PC-9 (cell line): ENCODE measurements at regions not wholly inside any gene's neighbourhood (a gene's known extent, or its start where the extent isn't known, plus 50 kb on each side); places are given as distances from the start of the nearest gene placed in this dataset.

Experiments used
- BruUV-seq: library from RNA; stranded (reverse); fragments of 400-500 nt; replicated peaks from 2 replicates; lab custom pipeline; 2021; lab: Mats Ljungman, UMichigan
- CTCF ChIA-PET: fragments of 300-600 bp; sonication (Branson Sonifier 250); formaldehyde crosslinking; loops from one replicate; lab custom pipeline; 2022; ENCODE audit warnings: antibody characterized with exemption; lab: Charles Lee
- POLR2A ChIA-PET: fragments of 300-600 bp; sonication (Branson Sonifier 250); formaldehyde crosslinking; loops from one replicate; lab custom pipeline; 2022; ENCODE audit warnings: antibody characterized with exemption; ENCODE audit not compliant: unreplicated experiment; lab: Charles Lee
- DNase-seq, 2 experiments: peaks; one replicate each; pipeline versions ENCODE4 v3.0.0 to v3.0.0-alpha.2; 2015 to 2022; ENCODE audit warnings: mixed read lengths in 1 of 2
- H2AFZ ChIP-seq: fragments of 200-600 bp; sonication (generic); 2 replicates; pipeline ENCODE4 v1.8.1; 2017; ENCODE audit warnings: antibody characterized with exemption
- H3F3A ChIP-seq: fragments of 200-600 bp; sonication (generic); 2 replicates; pipeline ENCODE4 v1.8.1; 2017; ENCODE audit warnings: antibody characterized with exemption, mild to moderate bottlenecking, low read depth; ENCODE audit not compliant: insufficient read depth
- H3K27ac ChIP-seq: fragments of 200-600 bp; sonication (generic); 2 replicates; pipeline ENCODE4 v1.6.1; 2016; ENCODE audit warnings: mixed run types
- H3K27me3 ChIP-seq: fragments of 200-600 bp; sonication (generic); 2 replicates; pipeline ENCODE4 v1.6.1; 2016; ENCODE audit warnings: low read depth, mixed run types; ENCODE audit not compliant: insufficient read depth
- H3K36me3 ChIP-seq: fragments of 200-600 bp; sonication (generic); 2 replicates; pipeline ENCODE4 v1.6.1; 2016; ENCODE audit warnings: low read depth, mixed run types
- H3K4me1 ChIP-seq: fragments of 200-600 bp; sonication (generic); replicated peaks from 2 replicates; pipeline ENCODE4 v1.6.1; 2016; ENCODE audit warnings: mixed run types; ENCODE audit not compliant: insufficient read depth
- H3K4me2 ChIP-seq: fragments of 200-600 bp; sonication (generic); 2 replicates; pipeline ENCODE4 v1.6.1; 2017; ENCODE audit warnings: mixed run types
- H3K4me3 ChIP-seq: fragments of 200-600 bp; sonication (generic); 2 replicates; pipeline ENCODE4 v1.6.1; 2016; ENCODE audit warnings: mixed run types
- H3K79me2 ChIP-seq: fragments of 200-600 bp; sonication (generic); 2 replicates; pipeline ENCODE4 v1.6.1; 2017; ENCODE audit warnings: low read depth, mixed run types
- H3K9me2 ChIP-seq: fragments of 200-600 bp; sonication (generic); 2 replicates; pipeline ENCODE4 v1.8.1; 2017; ENCODE audit warnings: mild to moderate bottlenecking; ENCODE audit not compliant: insufficient read depth
- H3K9me3 ChIP-seq: fragments of 200-600 bp; sonication (generic); 2 replicates; pipeline ENCODE4 v1.8.1; 2016; ENCODE audit warnings: low read depth; ENCODE audit not compliant: insufficient read depth
- H4K20me1 ChIP-seq: fragments of 200-600 bp; sonication (generic); 2 replicates; pipeline ENCODE4 v1.8.1; 2017; ENCODE audit not compliant: insufficient read depth
- EZH2 ChIP-seq: fragments of 200-600 bp; sonication (generic); IDR thresholded peaks from 2 replicates; pipeline ENCODE4 v1.8.0; 2017; ENCODE audit warnings: antibody characterized with exemption, low read depth
- intact Hi-C: fragments of 100-400 bp; cut with micrococcal nuclease; formaldehyde crosslinking; loops from one replicate; pipeline ENCODE4 v1.10.0; 2022; ENCODE audit not compliant: unreplicated experiment
- TF ChIP-seq, protein P1 (sequence below): fragments of 200-600 bp; sonication (generic); conservative IDR thresholded peaks from 2 replicates; pipeline ENCODE4 v1.6.1; 2017; ENCODE audit warnings: mixed run types, antibody characterized with exemption, mild to moderate bottlenecking, moderate library complexity

DNA sequence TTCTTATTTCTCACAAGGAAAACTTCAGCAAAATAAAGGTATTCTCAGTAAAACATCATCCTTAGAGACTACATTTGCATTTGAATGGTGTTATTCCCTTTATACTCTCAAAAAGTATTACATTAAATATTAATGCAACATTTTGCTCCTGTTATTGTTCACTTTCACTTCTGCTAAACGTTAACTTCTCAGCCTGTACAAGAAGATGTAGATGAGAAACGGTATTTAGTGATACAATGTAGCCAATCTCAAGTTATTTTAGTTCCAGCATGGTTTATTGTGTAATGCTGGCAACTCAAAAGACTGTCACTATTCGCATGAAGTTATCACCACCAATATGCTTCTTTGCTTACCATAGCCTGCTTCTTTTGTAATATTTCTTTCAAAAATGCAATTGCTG is 514.1 kb downstream of the CPS1 start:
- intact Hi-C loops: no loop called here
- H3K9me3 ChIP-seq: no peaks in the 10 kb centered on the region
- H3F3A ChIP-seq: no peaks in the 10 kb centered on the region
- H3K9me2 ChIP-seq: no peaks in the 10 kb centered on the region
- no peak overlapping the region for H3K4me2 ChIP-seq
- H3K4me1 ChIP-seq: no peaks in the 10 kb centered on the region
- H3K36me3 ChIP-seq: no peaks in the 10 kb centered on the region
- DNase-seq: no peak
- H4K20me1 ChIP-seq: no peaks in the 10 kb centered on the region
- ChIA-PET CTCF (no interaction called here), POLR2A (no interaction called here)
- no peak overlapping the region for H2AFZ ChIP-seq
- no TSS peak for BruUV-seq
- TF ChIP-seq EZH2: no peak
- TF ChIP-seq, protein P1, sequence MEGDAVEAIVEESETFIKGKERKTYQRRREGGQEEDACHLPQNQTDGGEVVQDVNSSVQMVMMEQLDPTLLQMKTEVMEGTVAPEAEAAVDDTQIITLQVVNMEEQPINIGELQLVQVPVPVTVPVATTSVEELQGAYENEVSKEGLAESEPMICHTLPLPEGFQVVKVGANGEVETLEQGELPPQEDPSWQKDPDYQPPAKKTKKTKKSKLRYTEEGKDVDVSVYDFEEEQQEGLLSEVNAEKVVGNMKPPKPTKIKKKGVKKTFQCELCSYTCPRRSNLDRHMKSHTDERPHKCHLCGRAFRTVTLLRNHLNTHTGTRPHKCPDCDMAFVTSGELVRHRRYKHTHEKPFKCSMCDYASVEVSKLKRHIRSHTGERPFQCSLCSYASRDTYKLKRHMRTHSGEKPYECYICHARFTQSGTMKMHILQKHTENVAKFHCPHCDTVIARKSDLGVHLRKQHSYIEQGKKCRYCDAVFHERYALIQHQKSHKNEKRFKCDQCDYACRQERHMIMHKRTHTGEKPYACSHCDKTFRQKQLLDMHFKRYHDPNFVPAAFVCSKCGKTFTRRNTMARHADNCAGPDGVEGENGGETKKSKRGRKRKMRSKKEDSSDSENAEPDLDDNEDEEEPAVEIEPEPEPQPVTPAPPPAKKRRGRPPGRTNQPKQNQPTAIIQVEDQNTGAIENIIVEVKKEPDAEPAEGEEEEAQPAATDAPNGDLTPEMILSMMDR: no peak
- no peaks in the 10 kb centered on the region for H3K27me3 ChIP-seq
- no peak overlapping the region for H3K27ac ChIP-seq
- no peaks in the 10 kb centered on the region for H3K79me2 ChIP-seq
- no peak overlapping the region for H3K4me3 ChIP-seq

DNA sequence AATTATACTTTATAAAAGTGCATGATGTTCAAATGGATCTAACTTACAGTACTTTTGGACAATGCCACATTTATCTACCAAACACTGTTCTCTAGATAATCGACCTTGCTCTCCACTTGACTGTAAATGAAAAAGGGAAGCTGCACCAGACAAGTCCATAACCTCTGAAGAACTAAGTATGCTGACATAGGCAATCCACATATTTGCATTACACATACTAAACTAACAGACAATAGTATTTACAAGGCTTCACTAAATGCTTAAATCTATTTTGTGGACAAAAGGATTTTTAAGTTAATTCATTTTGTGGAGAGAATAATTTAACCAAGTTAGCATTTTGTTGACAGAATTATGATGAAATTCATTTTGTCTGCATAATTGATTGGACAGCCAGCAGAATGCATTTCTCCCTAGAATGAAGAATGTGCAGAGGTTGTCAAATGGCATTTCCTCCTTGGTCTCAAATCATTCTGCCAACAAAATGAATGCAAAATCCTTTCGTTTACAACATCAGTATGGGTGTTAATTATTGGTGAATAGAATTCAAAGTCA is 520.9 kb downstream of the CPS1 start:
- H3K9me3 ChIP-seq: no peaks in the 10 kb centered on the region
- intact Hi-C loops: no loop called here
- H3K4me1 ChIP-seq: no peaks in the 10 kb centered on the region
- POLR2A ChIA-PET: no interaction called here
- TF ChIP-seq, protein P1: no peak
- no peak for TF ChIP-seq EZH2
- no TSS peak for BruUV-seq
- H3K27ac ChIP-seq: no peak overlapping the region
- no peak overlapping the region for H3K4me2 ChIP-seq
- H3K27me3 ChIP-seq: no peaks in the 10 kb centered on the region
- no peak for DNase-seq
- no peaks in the 10 kb centered on the region for H4K20me1 ChIP-seq
- CTCF ChIA-PET: no interaction called here
- no peak overlapping the region for H2AFZ ChIP-seq
- H3K36me3 ChIP-seq: no peaks in the 10 kb centered on the region
- H3K9me2 ChIP-seq: no peaks in the 10 kb centered on the region
- H3F3A ChIP-seq: no peaks in the 10 kb centered on the region
- no peak overlapping the region for H3K4me3 ChIP-seq
- no peaks in the 10 kb centered on the region for H3K79me2 ChIP-seq

DNA sequence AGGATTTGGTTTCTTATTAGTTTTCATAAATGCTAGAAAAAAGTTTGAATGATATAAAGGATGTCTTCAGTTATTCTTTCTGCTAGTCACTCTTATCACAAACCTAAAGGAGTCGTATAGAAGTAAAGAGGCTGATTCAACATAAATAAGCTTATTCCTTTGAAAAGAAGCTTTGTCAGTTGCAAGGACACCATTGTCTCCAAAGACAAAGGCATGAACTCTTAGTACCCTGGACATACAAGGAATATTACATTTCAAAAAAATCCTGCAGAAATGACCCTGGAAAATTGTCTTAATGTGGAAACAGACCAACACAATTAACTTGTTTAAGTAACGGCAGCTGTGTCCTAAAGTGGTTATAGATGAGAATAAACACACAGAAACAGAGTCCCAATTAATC is 528.0 kb downstream of the CPS1 start:
- H3K4me3 ChIP-seq: no peak overlapping the region
- H3K27me3 ChIP-seq: no peaks in the 10 kb centered on the region
- ChIA-PET POLR2A (no interaction called here), CTCF (no interaction called here)
- DNase-seq: no peak
- H3K4me1 ChIP-seq: no peaks in the 10 kb centered on the region
- H2AFZ ChIP-seq: no peak overlapping the region
- H3K4me2 ChIP-seq: no peak overlapping the region
- TF ChIP-seq, protein P1: no peak
- TF ChIP-seq EZH2: no peak
- H4K20me1 ChIP-seq: no peaks in the 10 kb centered on the region
- no TSS peak for BruUV-seq
- no peaks in the 10 kb centered on the region for H3K36me3 ChIP-seq
- intact Hi-C loops: no loop called here
- no peak overlapping the region for H3K27ac ChIP-seq
- no peaks in the 10 kb centered on the region for H3K9me3 ChIP-seq
- no peaks in the 10 kb centered on the region for H3K9me2 ChIP-seq
- H3F3A ChIP-seq: no peaks in the 10 kb centered on the region
- H3K79me2 ChIP-seq: no peaks in the 10 kb centered on the region
